Ishikawa (cell line): ENCODE measurements at regions not wholly inside any gene's neighbourhood (a gene's known extent, or its start where the extent isn't known, plus 50 kb on each side); places are given as distances from the start of the nearest gene placed in this dataset.
A peak's percentile ranks its signal among the peaks of the same experiment; 100 is the strongest.

Experiments
- CEBPB ChIP-seq: IDR thresholded peaks from 2 replicates; pipeline ENCODE4 v1.6.1; 2012
- CREB1 ChIP-seq: IDR thresholded peaks from 2 replicates; pipeline ENCODE4 v1.6.1; 2012; ENCODE audit warnings: low read depth
- EGR1 ChIP-seq: IDR thresholded peaks from 2 replicates; pipeline ENCODE4 v1.6.1; 2012
- EP300 ChIP-seq: IDR thresholded peaks from 2 replicates; pipeline ENCODE4 v1.6.1; 2012; ENCODE audit warnings: borderline replicate concordance
- FOXM1 ChIP-seq: IDR thresholded peaks from 2 replicates; pipeline ENCODE4 v1.6.1; 2012; ENCODE audit warnings: low read depth, borderline replicate concordance
- MAX ChIP-seq: IDR thresholded peaks from 2 replicates; pipeline ENCODE4 v1.6.1; 2012
- NFIC ChIP-seq: IDR thresholded peaks from 2 replicates; pipeline ENCODE4 v1.6.1; 2012
- RAD21 ChIP-seq: IDR thresholded peaks from 2 replicates; pipeline ENCODE4 v1.6.1; 2012; ENCODE audit warnings: low read depth
- REST ChIP-seq: IDR thresholded peaks from 2 replicates; pipeline ENCODE4 v1.6.1; 2012; ENCODE audit warnings: low read depth, mild to moderate bottlenecking
- TAF1 ChIP-seq: IDR thresholded peaks from 2 replicates; pipeline ENCODE4 v1.6.1; 2012; ENCODE audit warnings: low read depth, mild to moderate bottlenecking
- TCF12 ChIP-seq: IDR thresholded peaks from 2 replicates; pipeline ENCODE4 v1.6.1; 2012; ENCODE audit warnings: low read depth
- TEAD4 ChIP-seq: IDR thresholded peaks from 2 replicates; pipeline ENCODE4 v1.6.1; 2012
- YY1 ChIP-seq: IDR thresholded peaks from 2 replicates; pipeline ENCODE4 v1.6.1; 2012; ENCODE audit warnings: low read depth
- ZBTB7A ChIP-seq: IDR thresholded peaks from 2 replicates; pipeline ENCODE4 v1.6.1; 2012; ENCODE audit warnings: low read depth
- TF ChIP-seq, protein P1 (sequence below): IDR thresholded peaks from 2 replicates; pipeline ENCODE4 v1.6.1; 2012

DNA sequence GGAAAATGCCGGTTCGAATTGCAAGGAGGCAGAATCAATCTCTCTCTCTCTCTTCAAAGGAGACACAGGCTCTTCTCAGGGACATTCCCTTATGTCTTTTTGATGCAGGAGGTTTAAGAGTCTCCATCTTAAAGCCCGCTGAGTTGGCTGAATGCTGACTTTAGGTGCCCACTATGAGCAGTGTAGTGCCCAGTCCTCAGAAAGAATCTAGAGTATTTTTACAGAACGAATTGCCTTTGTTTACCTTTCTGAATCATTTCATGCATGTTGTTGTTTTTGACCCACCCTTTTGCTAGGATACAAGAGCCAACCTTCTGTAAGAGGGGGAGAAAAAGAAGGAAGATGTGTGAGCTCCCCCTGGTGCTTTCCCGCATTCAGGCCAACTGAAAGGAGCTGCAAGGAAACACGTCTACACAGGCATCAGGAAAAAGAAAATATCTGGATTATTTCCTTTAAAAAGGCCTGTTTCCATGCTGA lies 193.5 kb upstream of the TCF4 start:
- TF ChIP-seq RAD21 (peak; percentile 55), FOXM1 (no peak)

DNA sequence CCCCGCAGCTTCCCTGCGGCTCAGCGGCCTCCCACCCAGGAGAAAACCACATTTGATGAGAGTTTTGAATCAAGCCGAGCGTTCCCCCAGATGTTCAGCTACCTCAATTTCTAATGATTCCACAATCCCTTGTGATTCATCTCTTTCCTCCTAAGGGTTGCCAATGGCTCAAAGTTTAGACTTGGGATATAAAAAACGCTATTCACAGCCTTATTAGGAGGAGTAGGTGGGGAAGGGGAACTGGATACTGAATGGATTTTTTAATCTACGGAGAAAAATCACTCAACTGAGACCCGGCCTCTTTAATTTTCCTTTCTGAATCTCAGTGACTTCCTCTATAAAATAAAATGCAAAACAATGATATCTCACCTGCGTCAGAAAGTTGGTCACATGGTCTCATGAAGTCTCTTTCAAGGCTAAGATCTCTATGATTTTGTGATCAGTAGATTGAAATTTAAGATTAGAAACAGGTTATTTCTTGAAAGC lies 192.6 kb upstream of the TCF4 start:
- TF ChIP-seq RAD21 (no peak), TAF1 (no peak), ZBTB7A (no peak), YY1 (no peak), TCF12 (no peak), REST (no peak), EP300 (no peak), NFIC (no peak), CREB1 (no peak)
- TF ChIP-seq, protein P1, sequence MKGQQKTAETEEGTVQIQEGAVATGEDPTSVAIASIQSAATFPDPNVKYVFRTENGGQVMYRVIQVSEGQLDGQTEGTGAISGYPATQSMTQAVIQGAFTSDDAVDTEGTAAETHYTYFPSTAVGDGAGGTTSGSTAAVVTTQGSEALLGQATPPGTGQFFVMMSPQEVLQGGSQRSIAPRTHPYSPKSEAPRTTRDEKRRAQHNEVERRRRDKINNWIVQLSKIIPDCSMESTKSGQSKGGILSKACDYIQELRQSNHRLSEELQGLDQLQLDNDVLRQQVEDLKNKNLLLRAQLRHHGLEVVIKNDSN: no peak

- TF ChIP-seq EP300 (no peak), CREB1 (no peak), NFIC (no peak), RAD21 (no peak), REST (no peak), TEAD4 (no peak), MAX (no peak), CEBPB (no peak), EGR1 (no peak), TCF12 (no peak), FOXM1 (no peak), TAF1 (no peak), ZBTB7A (no peak), YY1 (no peak)
- TF ChIP-seq, protein P1: no peak
Measured at GRCh38 chr18:55779691-55780585, 191.9 kb upstream of the TCF4 start.

- TF ChIP-seq, protein P1: no peak
- no peak for TF ChIP-seq NFIC
- no peak for TF ChIP-seq EGR1
- no peak for TF ChIP-seq YY1
- TF ChIP-seq RAD21: no peak
- TF ChIP-seq CREB1: no peak
- no peak for TF ChIP-seq TCF12
- no peak for TF ChIP-seq EP300
- no peak for TF ChIP-seq MAX
- no peak for TF ChIP-seq REST
- TF ChIP-seq CEBPB: no peak
- TF ChIP-seq TEAD4: no peak
- TF ChIP-seq FOXM1: no peak
Measured at GRCh38 chr18:55778788-55779690, 191.0 kb upstream of the TCF4 start.
